HepG2 (cell line): ENCODE measurements at regions not wholly inside any gene's neighbourhood (a gene's known extent, or its start where the extent isn't known, plus 50 kb on each side); places are given as distances from the start of the nearest gene placed in this dataset.

ENCODE experiments used
- ATAC-seq: fragments of 200-7000 bp; cut with Tn5 transposase; 3 replicates; pipeline ENCODE4 v1.9.1; 2020; ENCODE audit warnings: mild to moderate bottlenecking, moderate library complexity
- BruUV-seq: library from RNA; stranded (reverse); fragments of 400-500 nt; replicated peaks from 2 replicates; lab custom pipeline; 2021; lab: Mats Ljungman, UMichigan
- CTCF ChIA-PET: fragments of 300-600 bp; formaldehyde crosslinking; extraction: SDS; loops from one replicate; lab custom pipeline; 2021; ENCODE audit warnings: low total read pairs, inconsistent platforms, low intra/inter-chr PET ratio; lab: Yijun Ruan, JAX
- POLR2A ChIA-PET: fragments of 350-600 bp; sonication (Branson Sonifier 250); formaldehyde crosslinking; loops from one replicate; lab custom pipeline; 2020; ENCODE audit warnings: antibody characterized with exemption, inconsistent platforms; lab: Yijun Ruan, JAX
- DNase-seq: peaks from one replicate; pipeline ENCODE4 v3.0.0-alpha.2; 2015; ENCODE audit warnings: low spot score
- FAIRE-seq: peaks from 3 replicates; lab custom pipeline; 2011; peaks lifted over from hg19 to GRCh38; lab: Jason Lieb, UNC
- H2AFZ ChIP-seq: one replicate; pipeline ENCODE4 v1.6.1; 2011; ENCODE audit warnings: low read length, inconsistent platforms
- H3K27ac ChIP-seq: fragments of 300-600 bp; 3 replicates; pipeline ENCODE4 v1.8.0; 2011; ENCODE audit warnings: mixed run types, mild to moderate bottlenecking, mixed read lengths, low read length, inconsistent platforms; ENCODE audit not compliant: insufficient read depth; ENCODE audit errors: extremely low read length
- H3K27me3 ChIP-seq, 2 experiments: fragments of 200-600 bp in 1 of 2; 2 replicates in 1 of 2; 3 replicates in 1 of 2; pipeline versions ENCODE4 v1.6.0 to v1.8.0; 2011; ENCODE audit warnings: low read length in 2 of 2, mild to moderate bottlenecking in 2 of 2, moderate library complexity in 2 of 2, inconsistent platforms in 1 of 2; ENCODE audit not compliant: insufficient read depth in 2 of 2, control insufficient read depth in 1 of 2
- H3K36me3 ChIP-seq, 2 experiments: fragments of 200-600 bp in 1 of 2; replicated peaks in 1 of 2; 2 replicates in 1 of 2; 3 replicates in 1 of 2; pipeline versions ENCODE4 v1.5.1 to v1.8.0; 2011; ENCODE audit warnings: low read length in 2 of 2, inconsistent platforms in 1 of 2; ENCODE audit not compliant: insufficient read depth in 2 of 2, control insufficient read depth in 1 of 2
- H3K4me1 ChIP-seq: 2 replicates; pipeline ENCODE4 v1.5.1; 2012; ENCODE audit warnings: low read length, inconsistent platforms; ENCODE audit not compliant: insufficient read depth
- H3K4me2 ChIP-seq: 2 replicates; pipeline ENCODE4 v1.6.0; 2011; ENCODE audit warnings: low read depth, low read length, inconsistent platforms
- H3K4me3 ChIP-seq, 3 experiments: fragments of 200-600 bp in 1 of 3; sonication (generic), shearing (Covaris generic) in 1 of 3; replicated peaks in 1 of 3; 2 replicates each; pipeline ENCODE4 v1.5.1; 2011 to 2016; ENCODE audit warnings: low read length in 3 of 3, inconsistent platforms in 2 of 3, low read depth in 2 of 3, mild to moderate bottlenecking in 2 of 3, control low read depth in 1 of 3, mixed read lengths in 1 of 3; ENCODE audit not compliant: insufficient read depth in 1 of 3
- H3K79me2 ChIP-seq: one replicate; pipeline ENCODE4 v1.6.1; 2011; ENCODE audit warnings: low read length, inconsistent platforms; ENCODE audit not compliant: insufficient read depth
- H3K9ac ChIP-seq: 2 replicates; pipeline ENCODE4 v1.6.0; 2011; ENCODE audit warnings: mild to moderate bottlenecking, low read depth, low read length, inconsistent platforms; ENCODE audit not compliant: insufficient read depth
- H3K9me3 ChIP-seq: 2 replicates; pipeline ENCODE4 v1.5.1; 2012; ENCODE audit warnings: mild to moderate bottlenecking, low read length
- H4K20me1 ChIP-seq: 2 replicates; pipeline ENCODE4 v1.6.0; 2011; ENCODE audit warnings: inconsistent platforms, mild to moderate bottlenecking, low read length, moderate library complexity; ENCODE audit not compliant: insufficient read depth
- CREM ChIP-seq, 2 experiments: sonication (generic) in 1 of 2; formaldehyde crosslinking in 1 of 2; IDR thresholded peaks; 2 replicates each; pipeline versions ENCODE4 v1.4.0 to v1.6.1; 2016 to 2020; ENCODE audit warnings: antibody characterized with exemption in 1 of 2, mild to moderate bottlenecking in 1 of 2, missing genetic modification reagents in 1 of 2
- HOXA9 ChIP-seq: sonication (generic); formaldehyde crosslinking; IDR thresholded peaks from 2 replicates; pipeline ENCODE4 v1.8.1; 2022; ENCODE audit warnings: missing genetic modification reagents, mild to moderate bottlenecking, moderate library complexity, borderline replicate concordance
- RARA ChIP-seq: IDR thresholded peaks from 2 replicates; pipeline ENCODE4 v1.6.1; 2016; ENCODE audit warnings: missing genetic modification reagents, missing compliant biosample characterization
- RORA ChIP-seq: sonication (generic); formaldehyde crosslinking; IDR thresholded peaks from 2 replicates; pipeline ENCODE4 v1.5.0; 2020; ENCODE audit warnings: mild to moderate bottlenecking, missing genetic modification reagents, moderate library complexity
- ZNF598 ChIP-seq: sonication (generic); formaldehyde crosslinking; IDR thresholded peaks from 2 replicates; pipeline ENCODE4 v1.5.1; 2020; ENCODE audit warnings: mild to moderate bottlenecking, missing genetic modification reagents, borderline replicate concordance
- WGBS: methylation state at CpG from one replicate; pipeline ENCODE4 v1.1.6; 2017; ENCODE audit warnings: low lambda C conversion rate; 5-methylcytosine and 5-hydroxymethylcytosine counted together
- in situ Hi-C: cut with HindIII; loops from 2 replicates; pipeline ENCODE4 v1.10.0; 2017; ENCODE audit warnings: low pct_unique_long_range_greater_than_20kb; ENCODE audit not compliant: extremely low pct_ligation_motif_present
- intact Hi-C: fragments of 100-400 bp; cut with micrococcal nuclease; formaldehyde crosslinking; loops from one replicate; pipeline ENCODE4 v1.10.0; 2022; ENCODE audit not compliant: unreplicated experiment
- TF ChIP-seq, protein P1 (sequence below): sonication (generic); formaldehyde crosslinking; IDR thresholded peaks from 2 replicates; pipeline ENCODE4 v1.5.1; 2020; ENCODE audit warnings: missing genetic modification reagents, mild to moderate bottlenecking, borderline replicate concordance
- TF ChIP-seq, protein P2 (sequence below): sonication (generic); formaldehyde crosslinking; IDR thresholded peaks from 2 replicates; pipeline ENCODE4 v1.4.0; 2020; ENCODE audit warnings: missing genetic modification reagents
- TF ChIP-seq, protein P3 (sequence below): sonication (generic); formaldehyde crosslinking; IDR thresholded peaks from 2 replicates; pipeline ENCODE4 v1.4.0; 2020; ENCODE audit warnings: missing genetic modification reagents, borderline replicate concordance
- TF ChIP-seq, protein P4 (sequence below): sonication (generic); formaldehyde crosslinking; IDR thresholded peaks from 2 replicates; pipeline ENCODE4 v1.4.0; 2020; ENCODE audit warnings: missing genetic modification reagents, borderline replicate concordance
- TF ChIP-seq, protein P5 (sequence below): sonication (generic); formaldehyde crosslinking; IDR thresholded peaks from 2 replicates; pipeline ENCODE4 v1.9.0; 2022; ENCODE audit warnings: missing genetic modification reagents, mild to moderate bottlenecking, borderline replicate concordance
- TF ChIP-seq, protein P6 (sequence below): sonication (generic); formaldehyde crosslinking; IDR thresholded peaks from 2 replicates; pipeline ENCODE4 v1.4.0; 2020; ENCODE audit warnings: mild to moderate bottlenecking, missing genetic modification reagents

DNA sequence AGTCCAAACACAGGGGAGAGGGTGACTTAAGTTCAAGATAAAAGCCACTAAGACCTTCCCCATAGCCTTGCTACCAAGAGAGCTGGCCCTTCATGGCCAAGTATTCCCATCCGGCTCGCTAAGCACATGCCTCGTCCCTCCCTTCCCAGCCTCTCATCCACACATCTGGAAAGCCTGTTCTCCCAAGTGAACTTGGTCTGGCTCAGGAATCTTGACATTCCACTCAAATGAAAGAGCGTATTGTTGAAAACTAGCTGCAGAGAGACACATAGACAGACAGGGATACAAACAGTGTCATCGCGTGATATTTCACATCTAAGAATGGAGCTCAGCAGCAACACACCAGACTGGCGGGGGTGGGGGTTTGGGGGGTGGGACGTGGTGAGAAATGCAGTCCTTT lies 182.8 kb upstream of the FOXQ1 start:
- no peak for DNase-seq
- Histone ChIP-seq H3K79me2 (no peaks in the 10 kb centered on the region), H3K36me3 (no peaks in the 10 kb centered on the region), H3K4me2 (no peak overlapping the region), H3K27ac (no peak overlapping the region), H2AFZ (no peak overlapping the region), H3K9ac (no peak overlapping the region), H3K4me1 (peaks cover 43% of the 10 kb centered on the region), H3K9me3 (no peaks in the 10 kb centered on the region), H3K27me3 (no peaks in the 10 kb centered on the region), H4K20me1 (no peaks in the 10 kb centered on the region), H3K4me3 (no peak overlapping the region)
- ChIA-PET POLR2A (interaction anchor here (0.8 to 1.4 kb wide), 2 partner anchors 74 to 182 kb away, joined by 3 to 4 read pairs; no protein-coding TSS in a partner anchor), CTCF (no interaction called here)
- BruUV-seq = no TSS peak
- intact Hi-C loops (no loop called here), in situ Hi-C loops (no loop called here)
- no peak for ATAC-seq
- no peak for FAIRE-seq
- WGBS = 96% methylated on average over 8 of the region's 8 CpGs
- TF ChIP-seq, protein P1, sequence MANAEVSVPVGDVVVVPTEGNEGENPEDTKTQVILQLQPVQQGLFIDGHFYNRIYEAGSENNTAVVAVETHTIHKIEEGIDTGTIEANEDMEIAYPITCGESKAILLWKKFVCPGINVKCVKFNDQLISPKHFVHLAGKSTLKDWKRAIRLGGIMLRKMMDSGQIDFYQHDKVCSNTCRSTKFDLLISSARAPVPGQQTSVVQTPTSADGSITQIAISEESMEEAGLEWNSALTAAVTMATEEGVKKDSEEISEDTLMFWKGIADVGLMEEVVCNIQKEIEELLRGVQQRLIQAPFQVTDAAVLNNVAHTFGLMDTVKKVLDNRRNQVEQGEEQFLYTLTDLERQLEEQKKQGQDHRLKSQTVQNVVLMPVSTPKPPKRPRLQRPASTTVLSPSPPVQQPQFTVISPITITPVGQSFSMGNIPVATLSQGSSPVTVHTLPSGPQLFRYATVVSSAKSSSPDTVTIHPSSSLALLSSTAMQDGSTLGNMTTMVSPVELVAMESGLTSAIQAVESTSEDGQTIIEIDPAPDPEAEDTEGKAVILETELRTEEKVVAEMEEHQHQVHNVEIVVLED (CRISPR knock-in tag) = no peak
- TF ChIP-seq, protein P2, sequence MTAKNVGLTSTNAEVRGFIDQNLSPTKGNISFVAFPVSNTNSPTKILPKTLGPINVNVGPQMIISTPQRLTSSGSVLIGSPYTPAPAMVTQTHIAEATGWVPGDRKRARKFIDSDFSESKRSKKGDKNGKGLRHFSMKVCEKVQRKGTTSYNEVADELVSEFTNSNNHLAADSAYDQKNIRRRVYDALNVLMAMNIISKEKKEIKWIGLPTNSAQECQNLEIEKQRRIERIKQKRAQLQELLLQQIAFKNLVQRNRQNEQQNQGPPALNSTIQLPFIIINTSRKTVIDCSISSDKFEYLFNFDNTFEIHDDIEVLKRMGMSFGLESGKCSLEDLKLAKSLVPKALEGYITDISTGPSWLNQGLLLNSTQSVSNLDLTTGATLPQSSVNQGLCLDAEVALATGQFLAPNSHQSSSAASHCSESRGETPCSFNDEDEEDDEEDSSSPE (CRISPR knock-in tag) = no peak
- no peak for TF ChIP-seq CREM (IDR thresholded peaks at IDR 0.05)
- TF ChIP-seq CREM (CRISPR knock-in tag; IDR thresholded peaks at IDR 0.05) = no peak
- TF ChIP-seq HOXA9 (CRISPR knock-in tag) = no peak
- no peak for TF ChIP-seq RORA
- no peak for TF ChIP-seq RARA (CRISPR knock-in tag)
- TF ChIP-seq, protein P3, sequence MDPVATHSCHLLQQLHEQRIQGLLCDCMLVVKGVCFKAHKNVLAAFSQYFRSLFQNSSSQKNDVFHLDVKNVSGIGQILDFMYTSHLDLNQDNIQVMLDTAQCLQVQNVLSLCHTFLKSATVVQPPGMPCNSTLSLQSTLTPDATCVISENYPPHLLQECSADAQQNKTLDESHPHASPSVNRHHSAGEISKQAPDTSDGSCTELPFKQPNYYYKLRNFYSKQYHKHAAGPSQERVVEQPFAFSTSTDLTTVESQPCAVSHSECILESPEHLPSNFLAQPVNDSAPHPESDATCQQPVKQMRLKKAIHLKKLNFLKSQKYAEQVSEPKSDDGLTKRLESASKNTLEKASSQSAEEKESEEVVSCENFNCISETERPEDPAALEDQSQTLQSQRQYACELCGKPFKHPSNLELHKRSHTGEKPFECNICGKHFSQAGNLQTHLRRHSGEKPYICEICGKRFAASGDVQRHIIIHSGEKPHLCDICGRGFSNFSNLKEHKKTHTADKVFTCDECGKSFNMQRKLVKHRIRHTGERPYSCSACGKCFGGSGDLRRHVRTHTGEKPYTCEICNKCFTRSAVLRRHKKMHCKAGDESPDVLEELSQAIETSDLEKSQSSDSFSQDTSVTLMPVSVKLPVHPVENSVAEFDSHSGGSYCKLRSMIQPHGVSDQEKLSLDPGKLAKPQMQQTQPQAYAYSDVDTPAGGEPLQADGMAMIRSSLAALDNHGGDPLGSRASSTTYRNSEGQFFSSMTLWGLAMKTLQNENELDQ = no peak
- TF ChIP-seq, protein P4, sequence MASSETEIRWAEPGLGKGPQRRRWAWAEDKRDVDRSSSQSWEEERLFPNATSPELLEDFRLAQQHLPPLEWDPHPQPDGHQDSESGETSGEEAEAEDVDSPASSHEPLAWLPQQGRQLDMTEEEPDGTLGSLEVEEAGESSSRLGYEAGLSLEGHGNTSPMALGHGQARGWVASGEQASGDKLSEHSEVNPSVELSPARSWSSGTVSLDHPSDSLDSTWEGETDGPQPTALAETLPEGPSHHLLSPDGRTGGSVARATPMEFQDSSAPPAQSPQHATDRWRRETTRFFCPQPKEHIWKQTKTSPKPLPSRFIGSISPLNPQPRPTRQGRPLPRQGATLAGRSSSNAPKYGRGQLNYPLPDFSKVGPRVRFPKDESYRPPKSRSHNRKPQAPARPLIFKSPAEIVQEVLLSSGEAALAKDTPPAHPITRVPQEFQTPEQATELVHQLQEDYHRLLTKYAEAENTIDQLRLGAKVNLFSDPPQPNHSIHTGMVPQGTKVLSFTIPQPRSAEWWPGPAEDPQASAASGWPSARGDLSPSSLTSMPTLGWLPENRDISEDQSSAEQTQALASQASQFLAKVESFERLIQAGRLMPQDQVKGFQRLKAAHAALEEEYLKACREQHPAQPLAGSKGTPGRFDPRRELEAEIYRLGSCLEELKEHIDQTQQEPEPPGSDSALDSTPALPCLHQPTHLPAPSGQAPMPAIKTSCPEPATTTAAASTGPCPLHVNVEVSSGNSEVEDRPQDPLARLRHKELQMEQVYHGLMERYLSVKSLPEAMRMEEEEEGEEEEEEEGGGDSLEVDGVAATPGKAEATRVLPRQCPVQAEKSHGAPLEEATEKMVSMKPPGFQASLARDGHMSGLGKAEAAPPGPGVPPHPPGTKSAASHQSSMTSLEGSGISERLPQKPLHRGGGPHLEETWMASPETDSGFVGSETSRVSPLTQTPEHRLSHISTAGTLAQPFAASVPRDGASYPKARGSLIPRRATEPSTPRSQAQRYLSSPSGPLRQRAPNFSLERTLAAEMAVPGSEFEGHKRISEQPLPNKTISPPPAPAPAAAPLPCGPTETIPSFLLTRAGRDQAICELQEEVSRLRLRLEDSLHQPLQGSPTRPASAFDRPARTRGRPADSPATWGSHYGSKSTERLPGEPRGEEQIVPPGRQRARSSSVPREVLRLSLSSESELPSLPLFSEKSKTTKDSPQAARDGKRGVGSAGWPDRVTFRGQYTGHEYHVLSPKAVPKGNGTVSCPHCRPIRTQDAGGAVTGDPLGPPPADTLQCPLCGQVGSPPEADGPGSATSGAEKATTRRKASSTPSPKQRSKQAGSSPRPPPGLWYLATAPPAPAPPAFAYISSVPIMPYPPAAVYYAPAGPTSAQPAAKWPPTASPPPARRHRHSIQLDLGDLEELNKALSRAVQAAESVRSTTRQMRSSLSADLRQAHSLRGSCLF (CRISPR knock-in tag) = no peak
- TF ChIP-seq, protein P5, sequence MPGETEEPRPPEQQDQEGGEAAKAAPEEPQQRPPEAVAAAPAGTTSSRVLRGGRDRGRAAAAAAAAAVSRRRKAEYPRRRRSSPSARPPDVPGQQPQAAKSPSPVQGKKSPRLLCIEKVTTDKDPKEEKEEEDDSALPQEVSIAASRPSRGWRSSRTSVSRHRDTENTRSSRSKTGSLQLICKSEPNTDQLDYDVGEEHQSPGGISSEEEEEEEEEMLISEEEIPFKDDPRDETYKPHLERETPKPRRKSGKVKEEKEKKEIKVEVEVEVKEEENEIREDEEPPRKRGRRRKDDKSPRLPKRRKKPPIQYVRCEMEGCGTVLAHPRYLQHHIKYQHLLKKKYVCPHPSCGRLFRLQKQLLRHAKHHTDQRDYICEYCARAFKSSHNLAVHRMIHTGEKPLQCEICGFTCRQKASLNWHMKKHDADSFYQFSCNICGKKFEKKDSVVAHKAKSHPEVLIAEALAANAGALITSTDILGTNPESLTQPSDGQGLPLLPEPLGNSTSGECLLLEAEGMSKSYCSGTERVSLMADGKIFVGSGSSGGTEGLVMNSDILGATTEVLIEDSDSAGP (CRISPR knock-in tag) = no peak
- TF ChIP-seq, protein P6, sequence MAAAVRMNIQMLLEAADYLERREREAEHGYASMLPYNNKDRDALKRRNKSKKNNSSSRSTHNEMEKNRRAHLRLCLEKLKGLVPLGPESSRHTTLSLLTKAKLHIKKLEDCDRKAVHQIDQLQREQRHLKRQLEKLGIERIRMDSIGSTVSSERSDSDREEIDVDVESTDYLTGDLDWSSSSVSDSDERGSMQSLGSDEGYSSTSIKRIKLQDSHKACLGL (CRISPR knock-in tag) = no peak
- no peak for TF ChIP-seq ZNF598 (CRISPR knock-in tag)
